Lung (tissue), 11 donors: ENCODE measurements at regions not wholly inside any gene's neighbourhood (a gene's known extent, or its start where the extent isn't known, plus 50 kb on each side); places are given as distances from the start of the nearest gene placed in this dataset.

ENCODE experiments used
- ATAC-seq: fragments of 200-7000 bp; cut with Tn5 transposase; one replicate; pipeline ENCODE4 v1.9.1; 2020; ENCODE audit warnings: moderate number of reproducible peaks; ENCODE audit not compliant: insufficient read depth, low FRiP score
- DNase-seq, 3 donors: peaks; one replicate each; pipeline ENCODE4 v3.0.0-alpha.2; 2013 to 2017
- H3K27ac ChIP-seq, 2 donors: one replicate each; pipeline ENCODE4 v1.5.1; 2013; ENCODE audit warnings: mild to moderate bottlenecking in 2 of 2, moderate library complexity in 2 of 2, control low read depth in 1 of 2, inconsistent platforms in 1 of 2, low read depth in 1 of 2, low read length in 1 of 2
- H3K27me3 ChIP-seq, 3 donors: one replicate each; pipeline ENCODE4 v1.5.1; 2013; ENCODE audit warnings: low read length in 2 of 3; ENCODE audit not compliant: control insufficient read depth in 3 of 3, insufficient read depth in 3 of 3
- H3K36me3 ChIP-seq, 4 donors: one replicate each; pipeline ENCODE4 v1.5.1; 2013; ENCODE audit warnings: low read length in 4 of 4, mild to moderate bottlenecking in 1 of 4, moderate library complexity in 1 of 4; ENCODE audit not compliant: control insufficient read depth in 4 of 4, insufficient read depth in 4 of 4
- H3K4me1 ChIP-seq, 5 donors: one replicate each; pipeline ENCODE4 v1.5.1; 2013; ENCODE audit warnings: low read length in 5 of 5, mild to moderate bottlenecking in 2 of 5, moderate library complexity in 1 of 5; ENCODE audit not compliant: control insufficient read depth in 5 of 5, insufficient read depth in 5 of 5
- H3K4me3 ChIP-seq: one replicate; pipeline ENCODE4 v1.5.1; 2013; ENCODE audit warnings: mild to moderate bottlenecking, control low read depth, moderate library complexity
- H3K9ac ChIP-seq, 2 donors: one replicate each; pipeline ENCODE4 v1.5.1; 2013; ENCODE audit warnings: low read length in 2 of 2, control low read depth in 1 of 2; ENCODE audit not compliant: insufficient read depth in 1 of 2
- H3K9me3 ChIP-seq, 4 donors: one replicate each; pipeline ENCODE4 v1.5.1; 2013; ENCODE audit warnings: low read length in 3 of 4, mild to moderate bottlenecking in 1 of 4, moderate library complexity in 1 of 4; ENCODE audit not compliant: control insufficient read depth in 4 of 4, insufficient read depth in 3 of 4
- CTCF ChIP-seq: IDR thresholded peaks from 2 replicates; pipeline ENCODE4 v1.5.1; 2012; ENCODE audit warnings: mild to moderate bottlenecking; ENCODE audit errors: control extremely low read depth, extremely low read depth
- WGBS, 2 donors: extraction: QIAGEN DNeasy Blood & Tissue Kit; methylation state at CpG; one replicate each; pipeline ENCODE4 v1.1.7; 2013; 5-methylcytosine and 5-hydroxymethylcytosine counted together
- donor health status: control.
- donor health status: control.
- donor health status: Bipolar disorder and iron deficiency.
- donor health status: healthy.
- donor health status: DM: yes; HTN: yes; CAD: no.

GRCh38 chr9:103372828-103373227, 377.7 kb downstream of the CYLC2 start:
- DNase-seq, result peak in 2 of 3 donors; percentile 2 to 20
- H3K4me1 ChIP-seq, result peaks cover 0 to 1% (median 0%) of the 10 kb centered on the region in 5 donors
- no peak overlapping the region for H3K9ac ChIP-seq
- TF ChIP-seq CTCF, result no peak
- H3K27ac ChIP-seq, result no peak overlapping the region
- H3K9me3 ChIP-seq, result no peaks in the 10 kb centered on the region
- ATAC-seq, result no peak
- H3K27me3 ChIP-seq, result no peaks in the 10 kb centered on the region
- WGBS, 2 donors, result 80 to 90% methylated on average over 4 of the region's 4 CpGs
- no peaks in the 10 kb centered on the region for H3K36me3 ChIP-seq
- H3K4me3 ChIP-seq, result no peak overlapping the region

- no peaks in the 10 kb centered on the region for H3K9me3 ChIP-seq
- no peak overlapping the region for H3K27ac ChIP-seq
- H3K9ac ChIP-seq, result no peak overlapping the region
- no peak overlapping the region for H3K4me3 ChIP-seq
- TF ChIP-seq CTCF, result no peak
- H3K36me3 ChIP-seq, result no peaks in the 10 kb centered on the region
- no peaks in the 10 kb centered on the region for H3K27me3 ChIP-seq
- H3K4me1 ChIP-seq, result peaks cover 0 to 1% (median 0%) of the 10 kb centered on the region in 5 donors
- no peak for ATAC-seq
- no peak for DNase-seq
Observed at GRCh38 chr9:103377667-103378066, 382.5 kb downstream of the CYLC2 start.

- Histone ChIP-seq H3K27ac (no peak overlapping the region), H3K9me3 (peaks cover 0 to 2% (median 0%) of the 10 kb centered on the region in 4 donors), H3K27me3 (no peaks in the 10 kb centered on the region), H3K4me3 (no peak overlapping the region), H3K9ac (no peak overlapping the region), H3K36me3 (no peaks in the 10 kb centered on the region), H3K4me1 (no peaks in the 10 kb centered on the region)
- WGBS, 2 donors, result 42 to 51% methylated on average over 5 of the region's 5 CpGs
- ATAC-seq (peak; percentile 66), DNase-seq (peak; percentile 4 to 41 (median 23))
- TF ChIP-seq CTCF, result peak; percentile 8
Observed at GRCh38 chr9:103397868-103398600, 402.9 kb downstream of the CYLC2 start.

- Histone ChIP-seq H3K36me3 (no peaks in the 10 kb centered on the region), H3K4me1 (no peaks in the 10 kb centered on the region), H3K4me3 (no peak overlapping the region), H3K9me3 (no peaks in the 10 kb centered on the region), H3K9ac (no peak overlapping the region), H3K27ac (no peak overlapping the region), H3K27me3 (no peaks in the 10 kb centered on the region)
- TF ChIP-seq CTCF, result no peak
- ATAC-seq (no peak), DNase-seq (no peak)
- 88 to 91% methylated on average over 3 of the region's 3 CpGs for WGBS, 2 donors
Observed at GRCh38 chr9:103399535-103399934, 404.4 kb downstream of the CYLC2 start.
